Glutamatergic neuron (in vitro differentiated cells): ENCODE measurements at regions not wholly inside any gene's neighbourhood (a gene's known extent, or its start where the extent isn't known, plus 50 kb on each side); places are given as distances from the start of the nearest gene placed in this dataset.

ENCODE experiments used
- DNase-seq: peaks from one replicate; pipeline ENCODE4 v3.0.0; 2022
- H3K27ac Mint-ChIP-seq: one replicate; pipeline ENCODE4 v1.8.0; 2020; ENCODE audit warnings: mild to moderate bottlenecking, mixed read lengths, inconsistent platforms; ENCODE audit not compliant: unreplicated experiment
- H3K27me3 Mint-ChIP-seq: one replicate; pipeline ENCODE4 v1.8.0; 2020; ENCODE audit warnings: mild to moderate bottlenecking, moderate library complexity, mixed read lengths, inconsistent platforms; ENCODE audit not compliant: unreplicated experiment
- H3K36me3 Mint-ChIP-seq: one replicate; pipeline ENCODE4 v1.8.0; 2020; ENCODE audit warnings: mild to moderate bottlenecking, mixed read lengths, inconsistent platforms; ENCODE audit not compliant: unreplicated experiment
- H3K4me1 Mint-ChIP-seq: one replicate; pipeline ENCODE4 v1.8.0; 2020; ENCODE audit warnings: mild to moderate bottlenecking, low read depth, mixed read lengths, inconsistent platforms; ENCODE audit not compliant: unreplicated experiment
- H3K4me3 Mint-ChIP-seq: one replicate; pipeline ENCODE4 v1.8.0; 2020; ENCODE audit warnings: mild to moderate bottlenecking, mixed read lengths, inconsistent platforms; ENCODE audit not compliant: unreplicated experiment
- H3K9me3 Mint-ChIP-seq: one replicate; pipeline ENCODE4 v1.8.0; 2020; ENCODE audit warnings: mild to moderate bottlenecking, moderate library complexity, mixed read lengths, inconsistent platforms; ENCODE audit not compliant: unreplicated experiment
- TF ChIP-seq, protein P1 (sequence below): fragments of 200-600 bp; sonication (generic); IDR thresholded peaks from one replicate; pipeline ENCODE4 v1.5.0; 2021; ENCODE audit not compliant: partially characterized antibody, unreplicated experiment

DNA sequence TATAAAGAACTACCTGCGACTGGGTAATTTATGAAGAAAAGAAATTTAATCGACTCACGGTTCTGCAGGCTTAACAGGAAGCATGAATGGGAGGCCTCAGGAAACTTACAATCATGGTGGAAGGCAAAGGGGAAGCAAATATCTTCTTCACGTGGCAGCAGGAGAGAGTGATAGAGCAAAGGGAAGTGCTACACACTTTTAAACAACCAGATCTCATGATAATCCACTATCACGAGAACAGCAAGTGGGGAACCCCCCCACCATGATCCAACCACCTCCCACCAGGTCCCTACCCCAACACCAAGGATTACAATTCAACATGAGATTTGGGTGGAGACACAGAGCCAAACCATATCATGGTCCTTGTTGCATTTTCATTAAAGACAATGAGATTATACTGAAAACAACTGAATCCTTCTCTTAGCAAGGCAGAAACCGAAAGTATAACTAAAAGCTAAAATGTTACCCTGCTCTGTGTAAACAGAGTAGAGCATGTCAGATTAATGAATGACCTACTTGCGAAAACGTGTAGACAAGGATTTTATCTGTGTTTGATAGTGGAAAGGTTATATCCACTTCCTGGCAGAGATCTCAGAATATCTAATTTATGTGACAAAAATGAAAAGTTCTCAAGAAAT, 60.1 kb upstream of the RBBP8 start:
- TF ChIP-seq, protein P1, sequence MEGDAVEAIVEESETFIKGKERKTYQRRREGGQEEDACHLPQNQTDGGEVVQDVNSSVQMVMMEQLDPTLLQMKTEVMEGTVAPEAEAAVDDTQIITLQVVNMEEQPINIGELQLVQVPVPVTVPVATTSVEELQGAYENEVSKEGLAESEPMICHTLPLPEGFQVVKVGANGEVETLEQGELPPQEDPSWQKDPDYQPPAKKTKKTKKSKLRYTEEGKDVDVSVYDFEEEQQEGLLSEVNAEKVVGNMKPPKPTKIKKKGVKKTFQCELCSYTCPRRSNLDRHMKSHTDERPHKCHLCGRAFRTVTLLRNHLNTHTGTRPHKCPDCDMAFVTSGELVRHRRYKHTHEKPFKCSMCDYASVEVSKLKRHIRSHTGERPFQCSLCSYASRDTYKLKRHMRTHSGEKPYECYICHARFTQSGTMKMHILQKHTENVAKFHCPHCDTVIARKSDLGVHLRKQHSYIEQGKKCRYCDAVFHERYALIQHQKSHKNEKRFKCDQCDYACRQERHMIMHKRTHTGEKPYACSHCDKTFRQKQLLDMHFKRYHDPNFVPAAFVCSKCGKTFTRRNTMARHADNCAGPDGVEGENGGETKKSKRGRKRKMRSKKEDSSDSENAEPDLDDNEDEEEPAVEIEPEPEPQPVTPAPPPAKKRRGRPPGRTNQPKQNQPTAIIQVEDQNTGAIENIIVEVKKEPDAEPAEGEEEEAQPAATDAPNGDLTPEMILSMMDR: no peak
- Mint-ChIP-seq H3K27ac (no peak overlapping the region), H3K9me3 (no peaks in the 10 kb centered on the region), H3K4me3 (no peak overlapping the region), H3K27me3 (peaks cover 2% of the 10 kb centered on the region), H3K36me3 (no peaks in the 10 kb centered on the region), H3K4me1 (no peaks in the 10 kb centered on the region)
- DNase-seq: no peak

DNA sequence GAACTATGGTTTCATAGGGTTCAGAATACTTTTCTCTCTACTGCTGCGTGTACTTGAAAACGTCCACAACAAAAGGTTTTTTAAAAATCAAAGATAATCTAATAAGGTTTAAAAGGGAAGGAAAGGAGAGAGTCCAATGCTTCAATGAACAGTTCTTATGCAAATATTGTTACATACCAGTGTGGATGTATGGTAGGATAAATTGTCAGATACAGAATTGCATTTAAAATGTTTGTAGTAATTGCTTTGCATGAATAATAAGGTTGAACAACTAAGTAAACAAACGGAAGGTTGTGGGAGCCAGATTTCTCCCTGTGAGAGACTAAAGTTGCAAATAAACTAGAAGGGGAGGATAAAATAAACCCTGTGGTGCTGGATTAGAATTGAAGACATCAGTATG, 53.8 kb upstream of the RBBP8 start:
- Mint-ChIP-seq H3K4me3 (no peak overlapping the region), H3K9me3 (no peaks in the 10 kb centered on the region), H3K4me1 (peaks cover 7% of the 10 kb centered on the region), H3K36me3 (no peaks in the 10 kb centered on the region), H3K27ac (no peak overlapping the region), H3K27me3 (no peaks in the 10 kb centered on the region)
- TF ChIP-seq, protein P1: no peak
- no peak for DNase-seq

DNA sequence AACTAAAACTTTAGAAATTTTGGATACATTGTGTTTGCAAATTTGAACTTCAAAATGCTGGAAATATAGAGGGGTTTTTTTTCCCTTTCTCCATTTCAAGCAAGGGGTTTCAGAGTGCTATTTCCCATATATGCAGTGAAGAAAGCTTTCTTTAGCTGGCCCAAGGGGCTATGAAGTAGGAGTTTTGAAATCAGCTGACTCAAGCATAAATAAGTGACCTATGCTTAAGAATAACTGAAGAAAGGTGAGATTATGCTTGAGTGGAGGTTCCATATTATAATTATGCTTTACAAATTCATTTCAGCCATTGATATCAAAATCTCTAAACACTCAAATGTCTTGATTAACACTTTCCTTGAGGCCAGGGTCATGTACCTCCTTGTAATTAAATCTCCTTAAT, 51.0 kb upstream of the RBBP8 start:
- TF ChIP-seq, protein P1: no peak
- Mint-ChIP-seq H3K9me3 (no peaks in the 10 kb centered on the region), H3K27me3 (no peaks in the 10 kb centered on the region), H3K4me3 (no peak overlapping the region), H3K27ac (no peak overlapping the region), H3K36me3 (peaks cover 4% of the 10 kb centered on the region), H3K4me1 (peaks cover 7% of the 10 kb centered on the region)
- no peak for DNase-seq

DNA sequence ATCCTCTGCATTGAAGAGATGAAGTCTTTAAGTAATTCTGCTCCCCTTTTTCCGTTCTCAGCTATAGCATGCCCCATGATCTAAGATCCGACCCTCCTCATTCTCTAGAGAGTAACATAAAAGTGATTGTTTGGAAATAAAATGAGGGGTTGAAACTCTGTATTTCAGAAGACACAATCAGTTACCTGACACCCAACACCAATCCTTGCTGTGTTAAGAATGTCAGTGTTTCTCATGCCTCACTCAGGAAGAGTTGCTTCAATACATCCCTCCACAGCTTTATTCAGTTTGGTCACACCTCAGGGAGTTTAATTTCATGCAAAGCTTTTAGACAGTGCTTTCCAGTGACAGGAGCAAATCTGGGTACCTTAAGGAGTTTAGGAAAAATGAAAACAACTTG, 49.9 kb upstream of the RBBP8 start:
- Mint-ChIP-seq H3K4me3 (no peak overlapping the region), H3K4me1 (peaks cover 7% of the 10 kb centered on the region), H3K27me3 (no peaks in the 10 kb centered on the region), H3K36me3 (peaks cover 4% of the 10 kb centered on the region), H3K9me3 (no peaks in the 10 kb centered on the region), H3K27ac (no peak overlapping the region)
- DNase-seq: no peak
- TF ChIP-seq, protein P1: no peak
